GM18909 (cell line): ENCODE measurements at regions not wholly inside any gene's neighbourhood (a gene's known extent, or its start where the extent isn't known, plus 50 kb on each side); places are given as distances from the start of the nearest gene placed in this dataset.
"Not testable (repeated sequence)": the region's sequence is repeated elsewhere in the genome, so short reads cannot be mapped to it uniquely, and the experiment has no call there.

ENCODE experiments used
- ATAC-seq: cut with Tn5 transposase; IDR thresholded peaks from one replicate; pipeline ENCODE4 v1.9.1; 2021; ENCODE audit warnings: mild to moderate bottlenecking; ENCODE audit not compliant: unreplicated experiment, poor library complexity

DNA sequence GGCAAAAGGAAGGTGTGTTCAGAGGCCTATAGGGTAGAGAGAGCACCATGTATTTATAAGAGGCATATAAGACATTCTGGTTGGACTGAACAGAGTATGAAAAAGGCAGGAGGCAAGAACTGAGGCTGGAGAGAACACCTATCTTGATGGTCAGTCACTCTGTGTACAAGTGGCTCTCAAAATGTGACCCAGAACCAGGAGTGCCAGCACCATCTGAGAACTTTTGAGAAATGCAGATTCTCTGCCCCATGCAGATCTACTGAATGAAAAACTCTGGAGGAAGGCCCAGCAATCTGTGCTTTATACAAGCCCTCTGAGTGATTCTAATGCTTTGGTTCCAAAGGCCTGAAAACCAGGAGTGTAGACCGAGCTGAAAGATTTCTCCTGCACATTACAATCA lies 324.0 kb upstream of the IL12A start:
- ATAC-seq = no peak

DNA sequence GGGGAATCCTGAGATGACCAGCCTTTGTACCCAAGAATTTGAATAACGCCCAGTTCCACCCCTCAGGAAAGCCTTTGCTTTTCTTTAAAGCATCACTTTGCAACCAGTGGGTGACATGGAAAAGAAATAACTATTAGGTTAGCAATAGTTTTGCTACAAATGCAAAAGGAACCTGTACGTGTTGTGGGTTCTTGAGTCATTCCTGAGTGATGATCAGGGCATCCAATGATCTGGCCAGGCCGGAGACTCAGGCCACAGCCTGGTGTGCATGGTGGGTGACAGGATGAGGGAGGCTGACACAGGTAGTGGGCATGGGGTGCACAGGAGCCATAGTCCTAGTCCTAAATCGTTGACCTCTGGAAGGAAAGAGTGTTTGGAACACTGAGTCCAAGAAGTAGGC lies 321.4 kb upstream of the IL12A start:
- no peak for ATAC-seq

DNA sequence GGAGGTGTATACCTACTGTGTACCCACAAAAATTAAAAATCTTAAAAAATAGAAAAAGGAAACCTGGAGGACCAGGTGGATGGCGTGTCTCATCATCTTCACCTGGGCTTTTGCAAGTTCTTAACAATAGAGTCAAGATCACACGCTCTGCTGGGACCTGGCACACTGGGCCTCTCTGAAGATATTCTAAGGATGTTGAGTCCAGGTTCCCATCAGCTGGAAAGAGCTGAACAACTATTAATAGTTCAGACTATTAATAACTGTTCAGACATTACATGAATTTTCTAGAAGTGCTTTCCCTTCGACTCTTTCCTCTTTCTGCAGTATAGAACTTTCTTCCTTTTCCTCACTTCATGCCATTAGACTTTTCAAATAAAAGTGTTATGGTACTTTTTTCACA lies 320.2 kb upstream of the IL12A start:
- no peak for ATAC-seq

DNA sequence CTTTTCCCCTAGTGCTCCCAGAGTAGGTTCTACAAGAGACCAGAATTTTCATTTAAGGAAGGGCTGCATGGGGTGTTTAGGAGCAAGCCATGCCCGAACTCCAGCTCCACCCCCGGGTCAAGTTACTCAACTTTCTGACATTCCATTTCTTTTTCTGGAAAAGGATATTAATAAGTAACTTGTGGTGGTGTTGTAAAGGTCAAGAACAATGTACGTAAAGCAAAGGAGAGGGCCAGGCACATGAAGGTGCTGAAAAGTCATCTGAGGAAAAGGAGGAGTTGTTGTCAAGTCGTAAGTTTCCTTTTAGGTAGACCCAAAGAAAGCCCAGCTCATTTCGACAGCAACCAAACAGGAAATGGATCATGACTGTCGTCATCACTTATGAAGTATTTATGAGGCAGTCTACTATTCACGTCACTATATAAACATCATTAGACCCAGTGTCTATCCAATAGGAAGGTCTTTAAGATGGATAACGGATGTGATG lies 319.6 kb upstream of the IL12A start:
- ATAC-seq = no peak

DNA sequence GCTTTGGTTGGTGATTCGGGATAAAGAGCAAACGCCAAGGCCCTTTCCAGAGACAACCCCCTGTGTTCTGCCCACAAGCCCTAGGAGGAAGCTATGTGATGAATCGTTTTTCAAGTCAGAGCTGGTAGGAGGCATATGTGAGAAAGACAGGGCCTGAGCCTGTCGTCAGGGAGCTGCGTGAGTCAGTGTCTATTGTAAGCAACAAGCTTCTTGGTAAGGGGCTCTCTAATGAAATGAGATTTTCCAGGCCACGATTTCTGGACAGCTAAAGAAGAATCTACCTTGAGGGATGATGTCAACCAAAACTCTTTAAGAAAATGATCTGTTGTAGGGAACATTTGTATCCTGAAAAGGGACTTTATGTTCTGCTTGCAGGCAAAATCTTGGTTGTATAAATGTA lies 318.9 kb upstream of the IL12A start:
- no peak for ATAC-seq

DNA sequence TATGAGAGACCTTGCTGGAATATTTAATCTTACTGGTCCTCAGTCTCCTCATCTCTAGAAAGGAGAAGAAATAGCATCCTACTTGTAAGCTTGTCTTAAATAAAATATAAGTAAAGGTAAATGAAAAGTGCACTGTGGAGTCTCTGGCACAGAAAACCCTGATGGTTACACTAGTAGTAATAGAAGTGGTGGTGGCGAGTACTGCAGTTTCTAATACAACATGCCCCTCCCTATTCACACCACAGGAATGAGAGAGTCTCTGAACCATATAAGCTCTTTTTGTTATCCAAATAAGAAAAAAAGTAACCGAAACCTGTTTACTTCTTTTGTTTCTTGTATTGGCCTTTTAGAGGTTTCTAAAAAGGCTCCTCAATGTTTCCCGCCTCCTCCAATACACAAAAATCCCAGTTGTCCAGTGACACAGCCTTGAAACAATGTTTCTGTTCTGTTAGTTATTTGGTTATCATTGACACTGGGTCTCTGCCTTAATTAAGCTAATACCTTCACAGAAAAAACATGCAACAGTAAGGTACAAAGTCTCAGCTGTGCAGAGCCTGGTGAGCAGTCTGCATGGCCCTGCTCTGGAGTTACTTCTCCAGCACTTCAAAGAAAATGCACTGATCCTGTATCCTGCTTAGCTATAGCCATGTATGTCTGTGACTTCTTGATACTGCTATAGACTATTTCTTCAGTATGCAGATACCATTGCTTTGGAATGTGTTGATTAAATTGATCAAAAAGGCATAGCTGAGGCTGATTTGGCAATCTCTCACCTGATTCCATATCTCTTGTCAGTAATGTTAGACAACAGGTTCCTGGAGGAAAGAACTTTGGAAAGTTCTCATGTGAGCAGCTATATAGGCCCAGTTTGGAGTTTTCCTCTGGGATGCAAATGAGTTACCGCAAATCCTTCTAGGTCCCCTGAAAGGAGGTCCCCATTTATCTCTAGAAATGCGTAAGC lies 315.6 kb upstream of the IL12A start:
- no peak for ATAC-seq

DNA sequence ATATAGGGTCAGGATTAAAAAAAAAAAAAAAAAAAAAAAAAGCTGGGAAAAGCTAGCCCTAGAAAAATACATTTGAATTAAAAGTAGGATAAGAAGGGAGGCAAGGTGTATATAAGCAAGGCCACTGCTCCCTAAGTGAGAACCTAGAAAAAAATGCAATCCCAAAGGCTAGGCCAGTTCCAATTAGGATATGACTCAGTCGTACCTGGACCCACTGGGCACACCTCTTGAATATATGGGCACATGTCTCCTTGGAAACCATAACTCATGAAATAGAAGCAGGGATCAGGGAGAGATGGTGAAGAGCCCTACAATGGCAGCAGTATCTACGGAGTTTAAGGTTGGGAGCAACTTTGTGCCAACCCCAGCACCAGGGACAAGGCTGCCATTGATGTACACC lies 314.1 kb upstream of the IL12A start:
- ATAC-seq = no peak

DNA sequence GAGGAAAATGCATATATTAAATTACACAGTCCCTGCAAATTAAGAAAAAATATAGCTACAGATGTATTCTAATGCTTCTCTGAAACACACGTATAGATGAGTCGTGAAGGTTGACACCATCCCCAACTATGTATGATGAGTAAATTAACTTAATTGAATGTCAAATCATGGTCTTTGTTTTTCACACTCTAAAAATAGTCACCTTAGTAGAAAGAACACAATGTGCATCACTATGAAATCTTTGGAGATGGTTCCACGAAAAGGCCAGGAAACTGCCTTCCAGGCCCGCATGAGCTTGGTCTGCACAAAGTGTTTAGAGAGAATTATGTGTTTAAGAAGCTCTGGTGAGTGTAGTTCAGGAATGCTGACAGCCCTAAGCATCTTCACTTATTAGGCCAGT lies 313.4 kb upstream of the IL12A start:
- ATAC-seq = no peak

DNA sequence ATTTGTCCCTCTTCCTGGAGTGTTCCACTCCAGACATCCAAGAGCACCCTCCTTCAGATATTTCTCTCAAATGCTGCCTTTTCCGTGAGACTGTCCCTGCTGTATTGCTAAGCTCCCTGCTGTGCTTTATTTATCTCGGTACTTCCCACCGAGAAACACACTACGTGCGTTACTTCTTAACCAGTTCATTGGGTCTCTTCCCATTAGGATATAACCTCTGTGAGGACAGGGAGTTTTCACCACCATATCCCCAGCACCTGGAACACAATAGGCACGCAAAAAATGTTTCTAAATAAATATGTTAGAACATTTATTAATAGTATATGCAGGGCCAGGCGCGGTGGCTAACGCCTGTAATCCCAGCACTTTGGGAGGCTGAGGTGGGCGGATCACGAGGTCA lies 308.7 kb upstream of the IL12A start:
- no peak for ATAC-seq

DNA sequence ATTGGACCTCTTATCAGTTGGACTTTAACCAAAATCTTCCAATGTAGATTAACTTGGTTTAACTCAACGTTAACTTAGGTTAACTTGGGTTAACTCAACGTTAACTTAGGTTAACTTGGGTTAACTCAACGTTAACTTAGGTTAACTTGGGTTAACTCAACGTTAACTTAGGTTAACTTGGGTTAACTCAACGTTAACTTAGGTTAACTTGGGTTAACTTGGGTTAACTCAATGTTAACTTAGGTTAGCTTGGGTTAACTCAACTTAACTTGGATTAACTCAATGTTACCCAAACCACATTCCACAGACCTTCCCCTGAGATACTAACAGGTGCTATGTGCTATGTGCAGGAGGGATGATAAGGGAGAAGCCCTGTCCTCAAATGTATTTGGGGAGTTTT lies 306.9 kb upstream of the IL12A start:
- not testable (repeated sequence) for ATAC-seq

DNA sequence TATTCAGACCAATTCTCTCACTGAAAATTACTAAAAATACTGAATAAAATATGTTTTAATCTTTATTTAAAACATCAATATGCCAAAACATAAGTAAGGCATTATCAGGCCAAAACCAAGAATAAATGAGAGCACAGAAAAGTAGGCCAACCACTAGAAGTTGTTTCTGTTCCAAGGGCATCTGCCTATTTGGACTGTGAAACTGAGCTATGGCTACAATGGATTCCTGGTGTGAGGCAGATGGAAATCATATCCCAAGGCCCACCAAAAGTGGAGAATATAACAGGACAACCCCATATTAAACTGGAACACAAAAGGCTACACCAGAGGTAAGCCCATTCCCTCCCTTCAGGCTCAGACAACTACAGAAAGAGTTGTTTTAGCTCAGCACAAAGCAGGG lies 302.8 kb upstream of the IL12A start:
- ATAC-seq = no peak

DNA sequence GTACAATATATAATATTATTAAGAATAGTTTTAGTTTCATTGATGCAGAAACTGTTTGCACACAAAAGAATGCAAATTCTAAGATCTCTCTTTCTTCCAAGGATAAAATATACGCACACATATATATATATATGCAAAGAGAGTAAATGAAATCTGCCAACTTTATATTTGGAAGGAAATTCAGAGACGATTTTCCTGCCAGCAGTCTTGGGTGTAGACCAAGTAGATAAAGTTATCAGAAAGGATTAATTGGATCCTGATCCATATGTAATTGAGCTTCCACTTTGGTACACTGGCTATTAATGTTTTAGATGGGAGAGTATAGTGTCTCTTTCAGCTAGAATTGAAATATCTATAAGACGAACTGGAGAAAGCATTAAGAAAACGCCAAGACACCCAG lies 295.4 kb upstream of the IL12A start:
- ATAC-seq = no peak

DNA sequence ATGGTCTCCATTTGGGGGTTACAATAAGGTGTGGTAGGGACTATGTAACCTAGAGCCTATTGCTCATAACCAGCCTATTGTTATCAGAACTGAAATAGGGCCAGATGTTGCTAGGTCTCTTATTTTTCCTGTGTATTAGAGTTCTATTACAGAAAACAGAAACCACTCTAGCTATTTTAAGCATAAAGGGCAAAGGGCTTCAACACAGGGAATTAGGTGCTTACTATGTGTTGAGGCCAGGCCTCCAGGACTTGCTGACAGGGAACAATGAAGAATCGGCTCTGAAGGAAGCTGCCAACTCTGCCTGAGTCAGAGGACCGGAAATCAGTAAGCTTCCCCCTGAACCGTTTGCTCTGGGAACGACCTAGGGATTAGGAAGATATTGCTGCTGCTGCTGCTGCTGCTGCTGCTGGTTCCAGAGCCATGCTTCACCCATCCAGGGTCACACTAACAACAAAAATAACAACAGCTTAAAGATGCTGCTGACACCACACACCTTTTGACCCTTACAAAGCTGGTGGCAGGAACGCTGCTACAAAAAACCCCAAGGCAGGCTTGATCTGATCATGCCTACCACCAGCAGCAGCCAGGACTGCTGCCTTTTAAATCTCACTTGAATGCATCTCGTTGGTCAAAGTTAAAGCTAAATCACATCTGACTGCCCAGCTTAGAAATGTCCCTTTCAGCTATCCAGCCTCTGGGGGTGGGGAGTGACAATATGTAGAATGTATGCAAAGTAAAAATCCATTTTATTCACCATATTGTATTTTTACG lies 276.9 kb upstream of the IL12A start:
- ATAC-seq = no peak

DNA sequence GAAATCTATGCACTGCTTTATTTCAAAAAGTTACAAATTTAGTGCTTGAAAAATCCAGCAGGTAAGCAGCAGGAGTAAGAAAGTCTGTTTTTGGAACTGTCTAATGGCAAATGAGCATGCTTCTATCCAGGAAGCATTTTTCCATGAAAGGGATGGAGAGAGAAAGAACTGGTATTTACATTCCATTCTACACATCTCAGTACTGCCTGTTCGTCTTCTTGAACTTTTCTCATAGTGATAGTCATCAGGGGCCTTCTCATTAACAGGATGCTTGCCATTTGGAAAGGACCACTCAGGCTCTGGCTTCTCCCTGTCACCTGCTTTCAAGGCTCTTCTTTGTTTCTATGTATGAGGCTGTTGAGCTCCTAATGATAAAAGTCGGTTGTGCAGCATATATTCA lies 267.3 kb upstream of the IL12A start:
- no peak for ATAC-seq

DNA sequence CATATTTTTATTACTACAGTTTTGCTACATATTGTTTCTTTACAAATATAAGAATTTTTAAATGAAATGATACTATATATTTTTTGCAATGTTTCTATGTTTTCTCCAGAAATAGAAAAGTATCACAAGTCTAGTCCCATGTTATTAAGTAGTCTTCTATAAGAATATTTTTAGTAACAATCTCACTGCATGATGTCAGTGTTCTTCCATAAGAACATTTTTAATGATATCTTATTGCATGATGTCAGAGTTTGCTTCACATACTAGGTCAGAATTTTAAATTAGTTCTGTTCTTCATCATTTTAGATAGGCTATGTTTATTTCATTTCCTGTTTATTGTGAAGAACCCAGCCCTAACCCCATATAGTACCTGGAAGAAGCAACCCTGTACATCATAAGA lies 265.3 kb upstream of the IL12A start:
- no peak for ATAC-seq

DNA sequence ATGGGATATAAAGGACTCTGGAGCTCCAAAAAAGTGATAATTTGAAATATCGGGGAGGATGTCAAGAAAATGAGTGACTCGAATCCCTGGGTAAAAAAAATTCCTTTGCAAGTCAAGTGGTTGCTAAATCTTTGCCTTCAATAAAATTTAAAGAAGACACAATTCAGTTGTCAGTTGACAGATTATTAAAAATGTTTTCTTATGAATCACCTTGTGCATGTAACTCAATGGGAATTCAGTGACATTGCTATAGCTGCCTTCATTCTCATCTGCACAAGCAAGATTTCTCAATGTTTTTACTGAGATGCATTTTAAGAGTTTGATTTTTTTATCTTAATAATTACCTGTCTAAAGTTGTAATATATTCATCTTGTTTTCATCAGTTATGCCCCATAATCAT lies 264.0 kb upstream of the IL12A start:
- ATAC-seq = no peak

DNA sequence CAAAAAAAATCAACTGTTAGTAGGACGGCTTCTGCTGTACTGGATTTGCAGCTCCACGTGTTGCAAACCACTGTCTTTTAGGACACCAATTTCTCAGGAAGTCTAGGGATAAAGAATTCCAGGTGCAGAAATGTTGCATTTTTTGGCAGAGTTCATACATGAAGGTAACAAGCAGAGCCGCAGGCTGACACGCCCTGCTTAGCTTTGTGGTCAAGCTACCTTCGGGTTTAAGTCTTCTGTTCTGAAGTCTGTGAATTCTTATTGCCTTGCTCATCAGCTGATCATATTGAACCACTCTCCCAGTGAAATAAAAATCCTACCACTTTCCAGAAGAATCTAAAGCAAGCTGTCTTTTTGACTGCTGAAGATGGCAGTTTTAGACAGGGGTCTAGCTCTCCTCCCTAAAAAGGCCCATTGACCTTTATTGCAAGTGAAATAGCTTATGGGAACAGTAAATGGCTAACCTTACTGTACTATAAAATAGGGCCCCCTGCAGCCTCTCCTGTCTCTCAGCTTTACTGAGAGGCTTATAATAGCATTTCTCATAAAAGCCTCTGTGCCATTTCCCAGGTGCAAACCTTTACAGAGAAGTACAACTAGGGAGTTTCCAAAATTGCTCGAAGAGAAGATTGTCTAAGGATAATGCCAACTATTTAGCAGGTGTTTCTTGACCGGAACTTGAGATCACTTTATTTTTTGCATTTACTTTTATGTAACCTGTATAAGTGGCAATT lies 262.2 kb upstream of the IL12A start:
- ATAC-seq = no peak

DNA sequence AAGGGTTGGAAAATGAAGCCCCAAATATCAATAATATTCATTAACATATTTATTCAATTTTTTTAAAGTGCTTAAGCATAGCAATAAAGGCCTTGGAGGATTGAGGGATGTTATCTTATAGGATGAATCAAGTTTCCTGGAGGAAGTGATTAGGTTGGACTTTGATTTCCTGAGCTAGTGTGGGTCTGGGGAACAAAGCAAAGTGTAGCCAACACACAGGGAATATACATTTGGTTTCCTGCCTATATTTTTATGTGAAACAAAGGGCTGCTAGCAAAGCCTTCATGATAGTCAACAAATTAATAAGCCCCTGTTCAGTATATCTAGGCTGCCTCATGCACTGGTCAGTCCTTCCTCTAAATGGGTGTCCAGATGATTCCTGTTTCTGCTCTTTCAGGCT lies 261.1 kb upstream of the IL12A start:
- ATAC-seq = no peak

DNA sequence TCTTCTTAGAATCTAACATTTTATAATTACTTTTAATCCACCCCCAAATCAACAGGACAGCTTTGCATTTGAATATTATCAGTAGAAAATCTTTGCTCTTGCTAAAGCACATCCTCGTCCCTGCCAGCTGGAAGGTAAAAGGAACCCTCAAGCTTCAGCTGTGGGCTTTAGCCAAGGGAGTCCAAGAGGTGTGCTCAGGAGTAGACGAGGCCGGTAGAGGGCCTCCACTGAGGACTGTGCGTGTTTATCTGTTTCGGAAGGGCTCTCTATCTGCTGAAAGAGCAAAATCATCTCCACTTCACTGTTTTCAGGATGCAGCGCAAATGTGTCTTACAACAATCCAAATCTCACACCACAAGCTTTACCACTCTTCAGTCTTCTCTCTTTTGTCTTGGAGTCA lies 257.4 kb upstream of the IL12A start:
- no peak for ATAC-seq

DNA sequence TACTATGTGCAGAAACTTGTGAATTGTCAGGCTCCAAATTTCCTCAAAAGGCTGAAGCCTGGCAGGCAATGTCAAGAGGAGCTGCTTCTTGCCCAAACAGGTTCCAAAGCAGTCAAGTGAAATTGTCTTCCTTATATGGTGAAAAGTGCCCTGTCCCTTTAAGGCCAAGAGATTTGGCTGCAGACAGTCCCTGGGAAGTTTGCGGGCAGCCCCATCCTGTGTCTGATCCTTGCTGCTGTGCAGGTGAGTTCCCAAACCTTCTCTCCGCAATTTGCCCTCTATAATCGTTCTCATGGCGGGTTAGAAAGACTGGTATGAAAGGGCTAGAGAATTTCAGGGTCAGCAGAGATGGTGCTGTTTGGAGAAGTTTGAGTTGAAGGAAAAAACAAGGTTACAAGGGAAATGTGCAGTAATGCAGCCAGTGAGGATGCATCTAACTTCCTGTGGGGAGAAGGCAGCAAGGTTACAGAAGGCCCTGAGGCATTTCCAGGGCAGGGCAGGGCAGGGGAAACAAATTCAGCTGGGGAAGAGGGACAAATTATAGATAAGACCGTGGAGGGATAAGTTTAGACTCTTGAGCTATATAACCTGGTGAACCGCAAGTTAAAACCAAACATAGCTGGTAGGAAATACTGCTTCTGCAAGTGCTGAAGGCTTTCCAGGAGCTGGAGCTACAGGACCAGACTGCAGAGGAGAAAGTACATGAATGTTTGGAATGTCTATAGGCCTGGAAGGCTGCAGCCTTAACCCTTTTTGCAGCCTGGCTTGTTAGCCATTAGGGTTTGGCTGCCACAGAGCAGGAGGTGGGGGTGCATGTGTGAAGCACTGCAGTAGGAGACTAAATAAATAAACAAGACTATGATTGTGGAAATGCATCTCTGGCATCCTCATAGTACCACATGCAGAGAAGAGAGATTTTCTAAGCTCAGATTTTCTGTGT lies 256.2 kb upstream of the IL12A start:
- no peak for ATAC-seq
